IMR-90 (cell line): ENCODE measurements at regions not wholly inside any gene's neighbourhood (a gene's known extent, or its start where the extent isn't known, plus 50 kb on each side); places are given as distances from the start of the nearest gene placed in this dataset.

Experiments
- ATAC-seq: fragments of 200-7000 bp; cut with Tn5 transposase; 2 replicates; pipeline ENCODE4 v1.9.1; 2020; ENCODE audit warnings: low read depth, mild to moderate bottlenecking, moderate library complexity
- BruUV-seq: library from RNA; stranded (reverse); fragments of 400-500 nt; replicated peaks from 2 replicates; lab custom pipeline; 2021; lab: Mats Ljungman, UMichigan
- CTCF ChIA-PET: fragments of 300-600 bp; formaldehyde crosslinking; extraction: SDS; loops from one replicate; lab custom pipeline; 2021; ENCODE audit warnings: antibody characterized with exemption; lab: Yijun Ruan, JAX
- POLR2A ChIA-PET: fragments of 300-600 bp; sonication (Branson Sonifier 250); formaldehyde crosslinking; loops from one replicate; lab custom pipeline; 2022; ENCODE audit warnings: antibody characterized with exemption; ENCODE audit not compliant: unreplicated experiment; lab: Charles Lee
- DNase-seq: peaks from one replicate; pipeline ENCODE4 v3.0.0; 2013
- H2AFZ ChIP-seq: replicated peaks from 2 replicates; pipeline ENCODE3; 2013; ENCODE audit warnings: low read length, mild to moderate bottlenecking; ENCODE audit not compliant: poor library complexity
- H2AK5ac ChIP-seq: 2 replicates; pipeline ENCODE4 v1.6.1; 2013; ENCODE audit warnings: low read depth, low read length, inconsistent platforms
- H2AK9ac ChIP-seq: replicated peaks from 2 replicates; pipeline ENCODE3; 2013; ENCODE audit warnings: mild to moderate bottlenecking, low read depth, low read length, moderate library complexity; ENCODE audit not compliant: poor library complexity
- H2BK120ac ChIP-seq: 2 replicates; pipeline ENCODE4 v1.6.1; 2013; ENCODE audit warnings: low read depth, low read length, inconsistent platforms
- H2BK15ac ChIP-seq: 3 replicates; pipeline ENCODE4 v1.6.1; 2013; ENCODE audit warnings: low read depth, low read length, inconsistent platforms
- H2BK20ac ChIP-seq: 2 replicates; pipeline ENCODE4 v1.6.1; 2013; ENCODE audit warnings: low read depth, mild to moderate bottlenecking, inconsistent platforms, low read length, moderate library complexity
- H2BK5ac ChIP-seq: 2 replicates; pipeline ENCODE4 v1.6.1; 2013; ENCODE audit warnings: mild to moderate bottlenecking, low read depth, low read length, inconsistent platforms; ENCODE audit not compliant: poor library complexity, severe bottlenecking
- H3K14ac ChIP-seq: replicated peaks from 2 replicates; pipeline ENCODE4 v1.6.1; 2013; ENCODE audit warnings: low read depth, low read length, inconsistent platforms
- H3K18ac ChIP-seq: 2 replicates; pipeline ENCODE4 v1.6.1; 2013; ENCODE audit warnings: low read depth, low read length, control low read depth
- H3K23ac ChIP-seq: 2 replicates; pipeline ENCODE4 v1.6.1; 2013; ENCODE audit warnings: low read depth, low read length, inconsistent platforms
- H3K27ac ChIP-seq: 2 replicates; pipeline ENCODE4 v1.5.1; 2013; ENCODE audit warnings: mild to moderate bottlenecking, control low read depth, low read length; ENCODE audit not compliant: insufficient read depth
- H3K27me3 ChIP-seq: 2 replicates; pipeline ENCODE4 v1.6.1; 2013; ENCODE audit warnings: low read length; ENCODE audit not compliant: control insufficient read depth, insufficient read depth
- H3K36me3 ChIP-seq: 2 replicates; pipeline ENCODE4 v1.6.1; 2013; ENCODE audit warnings: low read length, mixed read lengths; ENCODE audit not compliant: control insufficient read depth, insufficient read depth
- H3K4ac ChIP-seq: 2 replicates; pipeline ENCODE4 v1.6.1; 2013; ENCODE audit warnings: low read depth, low read length, inconsistent platforms
- H3K4me1 ChIP-seq: 2 replicates; pipeline ENCODE4 v1.6.1; 2013; ENCODE audit warnings: low read length, mixed read lengths; ENCODE audit not compliant: control insufficient read depth, insufficient read depth
- H3K4me2 ChIP-seq: 2 replicates; pipeline ENCODE4 v1.6.1; 2013; ENCODE audit warnings: low read depth, mild to moderate bottlenecking, control low read depth, low read length, moderate library complexity
- H3K4me3 ChIP-seq: 2 replicates; pipeline ENCODE4 v1.5.1; 2013; ENCODE audit warnings: low read depth, mild to moderate bottlenecking, control low read depth, low read length, moderate library complexity; ENCODE audit not compliant: insufficient read depth
- H3K56ac ChIP-seq: 2 replicates; pipeline ENCODE4 v1.6.1; 2013; ENCODE audit warnings: low read length, inconsistent platforms; ENCODE audit not compliant: insufficient read depth; ENCODE audit errors: extremely low read depth
- H3K79me1 ChIP-seq, 2 experiments: 2 replicates each; pipeline ENCODE4 v1.6.1; 2013; ENCODE audit warnings: low read length in 2 of 2, inconsistent platforms in 1 of 2, low read depth in 1 of 2
- H3K9ac ChIP-seq: 2 replicates; pipeline ENCODE4 v1.6.1; 2013; ENCODE audit warnings: low read depth, low read length, control low read depth
- H3K9me1 ChIP-seq: 2 replicates; pipeline ENCODE4 v1.6.1; 2013; ENCODE audit warnings: low read length, inconsistent platforms; ENCODE audit not compliant: insufficient read depth
- H3K9me3 ChIP-seq: 2 replicates; pipeline ENCODE4 v1.6.1; 2013; ENCODE audit warnings: low read length; ENCODE audit not compliant: control insufficient read depth, insufficient read depth
- H4K20me1 ChIP-seq: 2 replicates; pipeline ENCODE4 v1.6.1; 2013; ENCODE audit warnings: low read length, inconsistent platforms; ENCODE audit not compliant: insufficient read depth
- H4K5ac ChIP-seq: 2 replicates; pipeline ENCODE4 v1.6.1; 2013; ENCODE audit warnings: mild to moderate bottlenecking, low read depth, low read length, control low read depth
- H4K8ac ChIP-seq, 2 experiments: 2 replicates each; pipeline ENCODE4 v1.6.1; 2013; ENCODE audit warnings: low read depth in 2 of 2, low read length in 2 of 2, control low read depth in 1 of 2, inconsistent platforms in 1 of 2
- H4K91ac ChIP-seq: 2 replicates; pipeline ENCODE4 v1.6.1; 2013; ENCODE audit warnings: low read depth, low read length, inconsistent platforms; ENCODE audit not compliant: insufficient read depth
- RCOR1 ChIP-seq: IDR thresholded peaks from 2 replicates; pipeline ENCODE4 v1.6.1; 2012; ENCODE audit warnings: mild to moderate bottlenecking, low read length, improper control_type of control experiment; ENCODE audit not compliant: insufficient replicate concordance
- WGBS, 2 experiments: methylation state at CpG; one replicate each; pipeline versions ENCODE4 v1.1.5 to v1.1.7; 2013; ENCODE audit warnings: missing lambda C conversion rate in 2 of 2; ENCODE audit not compliant: insufficient read length in 1 of 2; ENCODE audit errors: extremely low coverage in 2 of 2; 5-methylcytosine and 5-hydroxymethylcytosine counted together
- dilution Hi-C: fragments of 300-500 bp; cut with HindIII; formaldehyde crosslinking; loops from one replicate; pipeline ENCODE4 v1.14.3; 2018; ENCODE audit warnings: low sequenced_read_pairs; ENCODE audit not compliant: unreplicated experiment
- in situ Hi-C: fragments of 300-500 bp; cut with MboI; formaldehyde crosslinking; loops from 3 replicates; pipeline ENCODE4 v1.14.3; 2019; ENCODE audit warnings: low sequenced_read_pairs, inconsistent platforms, mixed read lengths
- intact Hi-C: fragments of 100-400 bp; cut with micrococcal nuclease; formaldehyde crosslinking; loops from 2 replicates; pipeline ENCODE4 v1.10.0; 2022
- TF ChIP-seq, protein P1 (sequence below): fragments of 150-350 bp; IDR thresholded peaks from 2 replicates; pipeline ENCODE4 v1.6.1; 2016; ENCODE audit warnings: low read depth, mild to moderate bottlenecking, low read length, moderate library complexity, borderline replicate concordance

DNA sequence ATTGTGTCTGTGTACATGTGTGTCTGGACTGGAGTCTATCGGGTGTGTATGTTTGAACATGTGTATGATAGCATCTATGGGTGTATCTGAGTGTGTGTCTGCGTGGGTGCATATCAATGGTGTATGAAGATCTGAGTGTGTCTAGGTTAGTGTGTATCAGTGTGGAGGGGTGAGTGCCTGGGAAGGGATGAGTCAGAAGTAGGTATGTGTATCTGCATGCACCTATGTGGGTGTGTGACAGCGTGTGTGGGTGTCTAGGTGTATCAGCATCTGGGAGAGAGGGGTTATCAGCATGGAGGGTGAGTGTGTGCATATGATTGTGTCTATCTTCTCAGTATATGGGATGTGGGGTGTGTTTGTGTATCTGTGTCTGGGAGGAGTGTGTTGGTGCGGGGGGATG is 58.2 kb upstream of the LHX1 start:
- TF ChIP-seq, protein P1, sequence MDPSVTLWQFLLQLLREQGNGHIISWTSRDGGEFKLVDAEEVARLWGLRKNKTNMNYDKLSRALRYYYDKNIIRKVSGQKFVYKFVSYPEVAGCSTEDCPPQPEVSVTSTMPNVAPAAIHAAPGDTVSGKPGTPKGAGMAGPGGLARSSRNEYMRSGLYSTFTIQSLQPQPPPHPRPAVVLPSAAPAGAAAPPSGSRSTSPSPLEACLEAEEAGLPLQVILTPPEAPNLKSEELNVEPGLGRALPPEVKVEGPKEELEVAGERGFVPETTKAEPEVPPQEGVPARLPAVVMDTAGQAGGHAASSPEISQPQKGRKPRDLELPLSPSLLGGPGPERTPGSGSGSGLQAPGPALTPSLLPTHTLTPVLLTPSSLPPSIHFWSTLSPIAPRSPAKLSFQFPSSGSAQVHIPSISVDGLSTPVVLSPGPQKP, result no peak
- TF ChIP-seq RCOR1, result no peak
- no peak overlapping the region for H2BK20ac ChIP-seq
- no peaks in the 10 kb centered on the region for H3K36me3 ChIP-seq
- no peak overlapping the region for H3K9ac ChIP-seq
- H3K56ac ChIP-seq, result no peak overlapping the region
- H4K8ac ChIP-seq, result no peak overlapping the region
- no peak overlapping the region for H3K18ac ChIP-seq
- no peak overlapping the region for H4K91ac ChIP-seq
- no peak overlapping the region for H2AK5ac ChIP-seq
- ATAC-seq (no peak), DNase-seq (no peak)
- no TSS peak for BruUV-seq
- 86% methylated on average over 2 of the region's 4 CpGs; no CpG with 5 or more reads in 1 of the 2 experiments for WGBS, 2 experiments
- in situ Hi-C loops, result no loop called here
- H3K14ac ChIP-seq, result no peak overlapping the region
- H3K79me1 ChIP-seq, result no peaks in the 10 kb centered on the region
- H3K9me3 ChIP-seq, result peaks cover 4% of the 10 kb centered on the region; the same call in 1 of the 2 replicates
- H3K27me3 ChIP-seq, result peaks cover 7% of the 10 kb centered on the region
- no peak overlapping the region for H3K4me3 ChIP-seq
- no peak overlapping the region for H2BK5ac ChIP-seq
- POLR2A ChIA-PET, result no interaction called here
- H3K4ac ChIP-seq, result no peak overlapping the region
- intact Hi-C loops, result no loop called here
- CTCF ChIA-PET, result no interaction called here
- no peak overlapping the region for H2BK120ac ChIP-seq
- H3K4me2 ChIP-seq, result no peak overlapping the region
- H2AK9ac ChIP-seq, result no peak overlapping the region
- no peak overlapping the region for H2BK15ac ChIP-seq
- H3K9me1 ChIP-seq, result no peaks in the 10 kb centered on the region
- H3K4me1 ChIP-seq, result no peaks in the 10 kb centered on the region
- H3K27ac ChIP-seq, result no peak overlapping the region
- no peak overlapping the region for H4K5ac ChIP-seq
- no peak overlapping the region for H3K23ac ChIP-seq
- dilution Hi-C loops, result no loop called here
- no peak overlapping the region for H2AFZ ChIP-seq
- no peaks in the 10 kb centered on the region for H4K20me1 ChIP-seq
